CD4-positive, alpha-beta T cell treated with Interleukin-10 for 1 hour (primary cell): ENCODE measurements at regions not wholly inside any gene's neighbourhood (a gene's known extent, or its start where the extent isn't known, plus 50 kb on each side); places are given as distances from the start of the nearest gene placed in this dataset.
"Not testable (repeated sequence)": the region's sequence is repeated elsewhere in the genome, so short reads cannot be mapped to it uniquely, and the experiment has no call there.

ENCODE experiments used
- DNase-seq: peaks from one replicate; pipeline ENCODE4 v3.0.0-alpha.2; 2020

DNA sequence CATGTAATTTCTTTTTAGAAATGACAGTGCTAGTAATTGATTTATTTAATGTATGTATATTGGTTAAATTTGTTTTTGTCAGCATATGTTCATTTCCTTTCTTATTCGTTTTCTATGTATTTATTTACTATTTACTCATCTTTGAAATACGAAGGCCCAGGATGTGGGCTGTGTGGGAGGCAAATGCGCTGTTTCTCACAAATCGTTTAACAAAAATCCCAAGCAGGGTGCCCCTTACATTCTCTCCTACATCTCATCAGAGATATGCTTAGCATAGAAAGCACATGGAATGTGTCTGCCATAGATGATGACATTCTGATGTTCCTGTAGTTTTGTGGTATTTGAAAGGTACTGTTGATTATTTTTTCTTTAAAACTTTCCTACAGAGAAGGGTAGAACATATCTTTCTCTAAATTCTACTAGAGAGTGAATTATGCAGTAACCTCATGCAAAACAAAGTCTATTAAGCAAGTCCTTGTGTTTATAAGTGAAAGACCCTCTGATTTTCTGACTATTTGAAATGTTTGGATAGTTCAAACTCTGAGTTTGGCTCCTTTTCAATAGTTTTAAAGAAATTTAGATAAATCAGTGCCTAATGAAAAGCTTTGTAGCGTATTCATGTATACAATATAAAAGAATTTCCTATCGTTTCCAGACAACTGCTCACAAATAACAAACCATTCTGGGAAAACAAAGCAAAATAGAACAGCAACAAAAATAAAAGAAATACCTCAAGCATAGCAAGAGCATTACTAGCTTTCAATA, 111.1 kb upstream of the VGLL3 start:
- DNase-seq: no peak

DNA sequence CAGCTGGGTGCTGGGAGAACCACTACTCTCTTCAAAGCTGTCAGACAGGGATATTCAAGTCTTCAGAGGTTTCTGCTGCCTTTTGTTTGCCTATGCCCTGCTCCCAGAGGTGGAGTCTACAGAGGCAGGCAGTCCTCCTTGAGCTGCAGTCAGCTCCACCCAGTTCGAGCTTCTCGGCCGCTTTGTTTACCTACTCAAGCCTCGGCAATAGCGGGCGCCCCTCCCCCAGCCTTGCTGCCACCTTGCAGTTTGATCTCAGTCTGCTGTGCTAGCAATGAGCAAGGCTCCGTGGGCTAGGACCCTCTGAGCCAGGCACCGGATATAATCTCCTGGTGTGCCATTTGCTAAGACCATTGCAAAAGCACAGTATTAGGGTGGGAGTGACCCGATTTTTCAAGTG, 106.8 kb upstream of the VGLL3 start:
- DNase-seq: not testable (repeated sequence)

DNA sequence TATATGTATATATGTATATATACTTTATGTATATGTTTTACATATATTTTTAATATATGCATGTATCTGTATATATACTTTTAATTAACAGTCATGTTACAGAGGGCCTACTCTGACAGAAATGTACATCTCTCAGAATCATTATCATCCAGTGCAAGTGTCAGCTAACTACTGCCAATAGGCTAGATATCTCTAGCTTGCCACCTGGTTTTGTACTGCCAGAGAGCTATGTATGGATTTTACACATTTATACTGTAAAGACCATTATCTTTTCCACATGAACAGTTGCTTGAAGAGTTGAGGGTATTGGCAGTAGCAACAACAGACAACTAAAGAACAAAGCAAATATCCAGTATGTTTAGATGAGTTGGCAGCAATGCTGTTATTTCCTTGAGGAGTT, 99.7 kb upstream of the VGLL3 start:
- no peak for DNase-seq

DNA sequence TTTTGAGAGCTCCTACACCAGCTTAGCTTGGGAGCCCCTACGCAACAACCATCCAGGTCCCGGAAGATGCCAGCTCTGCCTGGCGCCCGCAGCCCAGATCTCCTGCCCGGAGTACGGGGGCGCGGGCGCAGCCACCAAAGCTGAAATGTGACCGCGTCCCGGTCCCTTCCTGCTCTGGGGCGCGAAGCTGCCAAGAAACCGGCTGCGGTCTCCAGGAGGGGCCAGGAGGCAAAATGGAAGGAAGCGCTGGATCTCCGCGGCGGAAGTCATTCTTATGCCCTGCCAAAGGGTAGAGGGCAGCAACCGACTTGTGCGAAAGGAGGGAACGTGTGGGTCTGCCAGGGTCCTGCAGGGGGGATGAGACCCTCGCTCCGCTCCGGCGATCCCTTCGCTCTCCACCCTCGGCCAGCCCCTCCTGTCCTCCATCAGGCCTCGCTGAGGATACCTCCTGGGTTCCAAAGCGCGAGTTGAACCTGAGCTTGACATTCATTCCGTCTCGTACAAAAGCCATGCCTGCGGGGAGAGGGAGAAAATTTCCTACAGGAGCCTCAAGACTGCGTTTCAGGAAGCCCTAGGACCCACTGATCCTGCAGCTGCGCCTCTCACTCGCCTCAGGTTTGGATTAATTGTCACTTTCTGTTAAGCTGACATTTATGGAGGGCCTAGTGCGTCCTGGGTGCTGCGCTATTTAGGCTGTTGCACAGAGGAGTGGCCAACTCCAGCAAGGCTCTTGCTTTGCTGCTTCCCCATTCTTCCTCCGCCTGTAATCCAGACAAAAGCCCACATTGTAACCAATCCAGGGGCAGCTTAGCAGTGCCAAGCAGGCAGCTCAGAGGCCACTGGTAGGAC, 98.3 kb upstream of the VGLL3 start:
- DNase-seq: no peak

DNA sequence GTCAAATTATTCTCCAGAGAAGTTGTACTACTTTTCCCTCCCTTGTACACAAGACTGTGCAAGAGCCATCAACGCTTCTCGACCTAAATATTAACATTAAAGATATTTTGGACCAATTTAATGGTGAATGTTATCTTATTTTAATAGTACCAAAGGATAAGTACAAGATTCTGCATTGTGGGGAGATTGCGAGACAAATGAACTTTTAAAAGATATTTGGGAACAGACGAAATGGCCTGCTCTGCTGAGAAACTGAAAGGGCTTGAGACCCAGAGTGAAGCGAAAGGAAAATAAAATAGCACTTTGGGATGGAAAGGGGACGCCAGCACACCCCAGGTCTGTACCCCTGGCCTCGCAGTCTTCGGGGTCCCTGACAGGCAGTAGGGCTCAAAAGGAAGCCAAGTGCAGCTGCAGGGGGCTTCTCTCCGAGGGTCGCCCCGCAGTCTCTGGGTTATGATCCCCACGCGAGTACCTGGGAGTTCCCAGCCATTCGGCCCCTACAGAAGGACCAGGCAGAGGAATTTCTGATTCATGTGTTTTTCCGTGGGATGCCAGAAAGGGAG, 97.6 kb upstream of the VGLL3 start:
- no peak for DNase-seq

DNA sequence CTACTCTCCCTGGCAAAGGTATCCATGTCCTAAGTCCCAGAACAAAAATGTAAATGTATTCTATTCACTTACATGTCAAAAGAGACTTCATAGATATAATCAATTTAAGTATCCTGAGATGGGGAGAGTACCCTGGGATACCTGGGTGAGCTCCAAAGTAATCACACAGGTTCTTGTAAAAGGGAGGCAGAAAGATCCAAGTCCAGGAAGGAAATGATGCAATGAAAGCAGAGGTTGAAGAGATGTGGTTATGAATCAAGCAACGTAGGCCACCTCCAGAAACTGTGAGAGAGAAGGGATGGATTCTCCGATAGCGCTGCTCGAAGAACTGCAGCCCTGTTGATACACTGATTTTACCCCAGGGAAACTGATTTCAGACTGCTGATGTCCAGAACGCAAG, 93.9 kb upstream of the VGLL3 start:
- no peak for DNase-seq

DNA sequence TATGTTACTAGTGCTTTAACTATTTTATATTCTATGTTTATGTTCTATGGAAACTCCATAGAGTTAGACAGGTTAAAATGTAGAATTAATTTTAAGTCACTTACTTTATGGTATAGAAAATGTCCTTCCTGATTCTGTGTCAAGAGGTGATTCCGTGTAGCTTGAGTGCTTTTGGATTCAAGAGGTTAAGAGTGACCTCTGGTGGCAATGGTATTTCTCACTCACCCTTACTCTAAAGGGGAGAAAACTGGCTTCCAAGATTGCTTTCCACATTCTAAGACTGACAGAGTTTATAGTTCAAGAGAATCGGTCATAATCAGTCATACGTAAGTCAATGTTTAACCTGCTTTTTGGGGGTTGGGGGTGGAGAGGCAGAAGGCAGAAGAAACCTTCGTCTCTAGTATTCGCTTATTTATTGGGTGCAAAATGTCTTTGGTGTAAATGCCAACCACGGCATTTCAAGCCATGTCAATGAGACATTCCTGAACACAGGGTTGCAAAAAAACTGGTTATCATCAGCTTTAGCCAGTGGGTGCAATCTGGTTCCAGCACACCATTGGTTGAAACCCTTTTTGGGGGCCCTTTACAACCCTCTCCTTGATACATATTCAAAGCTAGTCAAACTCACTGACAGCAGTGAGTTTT, 92.0 kb upstream of the VGLL3 start:
- DNase-seq: no peak

DNA sequence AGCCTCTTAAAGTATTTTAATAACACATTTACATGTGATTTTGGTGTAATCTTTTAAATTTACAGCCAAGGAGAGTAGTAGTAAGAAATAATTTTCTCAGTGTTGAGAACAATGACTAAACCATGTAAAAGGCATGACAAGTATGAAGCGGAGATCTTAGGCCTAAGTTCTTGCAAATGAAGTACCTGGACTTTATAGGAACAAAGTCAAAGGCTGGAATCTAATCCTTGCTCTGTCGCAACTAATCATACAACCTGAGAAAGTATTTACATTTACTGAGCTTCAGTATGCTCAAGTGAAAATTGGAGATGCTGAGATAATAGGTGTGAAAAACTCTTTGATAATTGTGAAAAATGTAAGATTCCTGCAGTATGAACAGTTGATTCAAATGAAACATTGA, 86.4 kb upstream of the VGLL3 start:
- DNase-seq: no peak

DNA sequence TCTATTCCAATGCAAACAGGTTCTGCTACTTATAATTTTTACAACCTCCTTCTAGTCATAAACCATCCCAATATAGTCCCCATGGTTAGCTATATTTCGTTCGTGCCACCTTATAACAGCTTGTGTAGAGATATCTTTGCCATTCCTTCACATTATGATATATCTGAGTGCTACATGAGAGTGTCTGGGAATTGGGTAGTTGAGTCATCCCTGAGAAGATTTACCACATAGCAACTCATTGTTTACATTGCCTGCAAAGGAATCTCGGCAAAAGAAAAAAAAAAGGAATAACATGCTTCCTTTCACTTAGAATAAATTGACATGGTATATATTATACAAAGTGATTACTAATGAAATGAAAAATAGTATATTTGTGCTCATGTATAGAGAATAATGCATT, 86.0 kb upstream of the VGLL3 start:
- no peak for DNase-seq

DNA sequence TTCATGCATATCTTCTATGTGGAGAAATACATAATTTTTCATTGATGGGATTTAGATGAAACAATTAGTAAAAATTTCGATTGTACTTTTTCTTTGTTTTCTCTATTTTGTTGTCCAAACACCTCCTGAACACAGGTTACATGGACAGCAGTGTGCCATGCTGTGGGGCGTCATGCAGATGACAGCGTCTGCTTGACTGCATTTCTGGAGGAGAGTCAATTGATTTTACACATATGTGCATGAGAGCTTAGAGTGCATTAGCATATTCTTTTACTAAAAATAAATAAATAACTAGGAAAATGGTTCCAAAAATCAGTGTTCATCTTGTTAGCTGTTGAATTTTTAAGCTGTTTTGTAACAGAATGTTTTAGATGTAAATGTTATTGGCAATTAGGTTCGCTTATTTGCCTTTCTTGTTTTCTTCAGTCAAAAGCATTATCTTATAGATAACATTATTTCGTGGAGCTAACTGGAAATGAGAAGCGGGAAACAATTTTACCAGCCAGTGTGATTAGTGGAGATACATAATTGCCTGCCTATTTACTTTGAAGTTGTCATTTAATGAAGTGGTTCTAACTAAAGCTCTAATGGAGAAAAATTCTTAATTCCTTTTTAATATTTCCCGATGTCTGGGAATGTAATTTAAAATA, 82.7 kb upstream of the VGLL3 start:
- no peak for DNase-seq

DNA sequence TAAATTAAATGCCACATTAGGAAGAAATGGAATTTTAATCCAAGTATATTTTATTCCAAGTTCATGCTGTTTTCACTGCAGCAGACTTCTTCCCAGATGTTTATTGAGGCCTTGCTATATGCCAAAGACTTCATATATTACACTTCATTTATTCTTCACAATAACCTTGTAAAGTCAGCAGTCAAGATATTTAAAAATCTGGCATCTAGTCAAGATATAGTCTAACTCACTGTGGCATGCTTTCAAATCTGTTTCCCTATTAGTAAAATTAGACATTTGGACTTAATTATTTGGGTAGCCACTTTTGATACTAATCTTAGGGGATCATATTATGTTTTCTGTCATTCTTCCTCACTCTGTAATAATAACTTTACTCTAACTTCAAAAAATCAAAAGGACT, 81.5 kb upstream of the VGLL3 start:
- DNase-seq: no peak

DNA sequence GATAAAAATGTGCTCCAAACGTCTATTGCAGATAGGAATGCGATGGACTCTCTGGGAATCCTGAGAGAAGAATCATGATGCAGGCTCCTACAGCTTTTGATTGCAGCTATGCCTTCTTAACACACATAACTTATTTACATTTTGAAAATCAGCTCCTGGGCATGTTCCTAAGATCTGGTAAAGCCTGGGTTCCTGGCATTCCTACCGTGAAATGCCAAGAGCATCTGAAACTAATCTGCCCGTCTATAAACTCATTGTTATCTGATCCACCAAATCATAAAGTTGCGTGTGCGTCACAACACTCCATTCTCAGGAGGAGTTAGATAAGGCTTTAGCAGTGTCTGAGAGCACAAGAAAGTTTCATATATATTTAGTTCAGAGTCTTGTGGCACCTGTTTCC, 79.0 kb upstream of the VGLL3 start:
- no peak for DNase-seq

DNA sequence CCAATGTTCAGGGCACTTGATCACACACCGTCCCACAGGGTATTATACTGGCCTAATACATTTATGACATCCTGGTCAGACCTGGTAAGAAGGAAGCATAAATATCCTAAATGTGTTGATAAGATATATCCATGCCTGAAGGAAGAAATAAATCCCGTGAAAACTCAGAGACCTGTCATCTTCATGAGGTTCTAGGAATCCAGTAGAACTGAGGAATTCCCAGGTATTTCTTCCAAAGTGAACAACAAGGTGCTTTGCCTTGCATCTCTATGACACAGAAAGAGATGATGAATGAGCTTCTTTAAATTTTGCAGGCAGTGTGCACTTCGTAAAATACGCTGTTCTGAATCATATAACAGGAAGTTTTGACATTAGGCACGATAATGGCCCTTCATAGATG, 78.1 kb upstream of the VGLL3 start:
- no peak for DNase-seq

DNA sequence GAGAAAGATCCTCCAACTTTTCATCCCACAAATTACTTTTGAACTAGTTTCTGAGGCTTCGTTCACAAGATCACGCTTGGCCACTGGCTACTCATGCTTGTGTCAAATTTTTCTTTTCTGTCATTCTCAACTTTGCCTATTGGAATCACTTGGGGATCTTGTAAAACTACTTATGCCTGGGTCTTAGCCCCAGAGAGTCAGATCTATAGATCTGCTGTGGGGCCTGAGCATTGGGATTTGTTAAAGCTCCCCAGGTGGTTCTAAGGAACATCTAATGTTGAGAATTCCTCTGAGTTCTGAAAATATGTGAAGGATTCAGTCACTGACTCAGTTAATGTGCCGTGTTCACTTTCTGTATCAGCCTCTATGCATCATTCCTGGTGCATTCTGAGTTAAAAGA, 71.7 kb upstream of the VGLL3 start:
- no peak for DNase-seq

DNA sequence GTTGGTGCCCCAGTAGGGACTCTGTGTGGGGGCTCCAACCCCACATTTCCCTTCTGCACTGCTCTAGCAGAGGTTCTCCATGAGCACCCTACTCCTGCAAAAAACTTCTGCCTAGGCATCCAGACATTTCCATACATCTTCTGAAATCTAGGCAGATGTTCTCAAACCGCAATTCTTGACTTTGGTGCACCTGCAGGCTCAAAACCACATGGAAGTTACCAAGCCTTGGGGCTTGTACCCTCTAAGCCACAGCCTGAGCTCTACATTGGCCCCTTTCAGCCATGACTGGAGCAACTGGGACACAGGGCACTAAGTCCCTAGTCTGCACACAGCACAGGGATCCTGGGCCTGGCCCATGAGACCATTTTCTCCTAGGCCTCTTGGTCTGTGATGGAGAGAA, 66.5 kb upstream of the VGLL3 start:
- no peak for DNase-seq

DNA sequence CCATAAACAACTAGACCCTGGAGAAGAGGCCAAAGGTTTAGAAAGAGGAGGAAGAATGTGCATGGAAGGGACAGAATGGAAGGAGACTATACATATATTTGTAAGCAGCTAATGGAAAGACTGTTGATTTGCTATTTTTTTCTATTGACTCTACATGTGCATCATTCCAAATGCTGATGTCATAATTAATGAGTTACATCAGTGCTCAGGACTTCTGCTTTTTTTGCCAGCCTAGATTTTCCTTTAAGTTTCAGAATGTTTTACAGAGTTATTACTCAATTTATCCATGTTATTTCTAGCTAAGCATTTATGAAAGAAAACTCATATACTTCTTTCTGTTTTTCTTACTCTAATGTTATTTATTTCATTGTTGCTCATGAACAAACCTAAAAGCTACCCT, 62.6 kb upstream of the VGLL3 start:
- no peak for DNase-seq

DNA sequence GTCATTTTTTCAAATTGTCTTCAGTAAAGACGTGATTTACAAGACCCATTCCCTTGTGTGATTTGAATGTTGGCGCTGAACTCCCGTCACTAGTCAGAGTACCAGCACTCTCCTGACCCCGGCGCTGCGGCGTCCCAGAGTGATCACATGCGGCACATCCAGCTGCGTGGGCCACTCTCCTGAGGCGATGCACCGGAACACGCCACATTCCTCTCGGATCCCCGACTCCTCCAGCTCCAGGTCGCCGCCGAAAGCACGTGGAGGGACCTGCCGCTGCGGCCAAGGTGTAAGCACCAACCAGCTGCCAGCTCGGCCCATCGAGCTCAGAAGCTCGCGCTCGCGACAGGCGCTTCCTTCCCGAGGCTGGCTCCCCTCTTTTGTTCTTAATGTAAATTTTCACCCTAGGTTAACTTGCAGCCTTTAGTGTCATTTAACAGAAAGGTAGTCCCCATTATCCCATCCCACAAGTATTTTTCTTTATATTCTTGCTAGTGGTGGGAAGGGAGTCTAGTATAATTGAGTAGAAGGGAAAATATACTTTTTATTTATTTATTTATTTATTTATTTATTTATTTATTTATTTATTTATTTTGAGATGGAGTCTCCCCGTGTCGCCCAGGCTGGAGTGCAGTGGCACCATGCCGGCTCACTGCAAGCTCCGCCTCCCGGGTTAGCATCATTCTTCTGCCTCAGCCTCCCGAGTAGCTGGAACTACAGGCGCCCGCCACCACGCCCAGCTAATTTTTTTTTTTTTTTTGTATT, 61.7 kb upstream of the VGLL3 start:
- DNase-seq: no peak

DNA sequence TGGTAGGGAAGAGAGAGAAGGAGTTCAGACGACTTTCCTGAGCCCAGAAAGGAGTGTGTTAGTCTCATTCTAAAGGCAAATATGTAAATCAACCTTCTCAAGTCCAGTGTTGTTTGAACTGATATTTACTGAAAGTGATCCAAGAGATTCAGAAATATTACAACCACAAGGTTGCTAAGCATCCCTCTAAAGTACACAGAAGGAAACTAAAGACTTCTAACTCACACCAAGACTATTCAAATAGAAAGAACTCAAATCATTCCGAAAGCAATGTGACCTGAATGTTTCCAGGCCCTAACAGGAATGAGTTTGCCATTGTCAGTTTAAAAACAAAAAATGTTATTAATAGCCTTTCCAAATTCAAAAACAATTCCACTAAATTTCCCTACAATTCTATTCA, 56.9 kb upstream of the VGLL3 start:
- DNase-seq: no peak

DNA sequence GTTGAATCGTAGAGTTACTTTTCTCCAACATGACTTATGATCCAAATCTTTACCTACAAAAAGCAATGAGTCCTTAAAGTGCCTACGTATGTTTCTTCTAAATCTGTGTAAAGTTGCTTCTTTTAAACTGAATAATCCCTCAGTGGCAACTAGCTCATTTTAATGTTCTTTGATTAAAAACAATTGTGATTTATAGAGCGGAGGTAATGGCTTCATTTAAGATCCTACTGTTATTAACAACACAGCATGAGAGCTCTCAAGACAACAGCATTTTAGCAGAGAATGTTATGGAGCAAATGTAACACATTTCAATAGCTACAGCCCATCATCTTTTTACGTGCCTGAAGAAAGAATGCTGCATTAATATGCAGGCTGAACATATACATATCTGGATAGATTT, 55.3 kb upstream of the VGLL3 start:
- DNase-seq: no peak

DNA sequence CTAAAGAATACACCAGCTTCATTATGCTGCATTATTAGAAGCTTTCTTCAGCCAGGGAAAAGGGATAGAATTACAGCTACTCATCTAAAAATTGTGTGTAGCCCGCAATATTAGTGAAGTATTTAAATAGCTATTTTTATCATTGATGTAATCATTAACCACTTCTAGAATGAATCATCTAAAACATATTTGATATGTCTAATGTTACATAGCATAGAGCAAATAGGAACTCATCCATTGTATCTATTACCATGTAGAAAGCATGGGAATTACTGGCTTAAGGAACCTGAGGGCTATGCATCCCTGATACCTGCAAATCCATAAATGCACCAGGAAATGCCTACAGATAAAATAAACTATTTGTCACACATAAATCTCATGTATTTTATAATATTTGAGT, 54.5 kb upstream of the VGLL3 start:
- no peak for DNase-seq

DNA sequence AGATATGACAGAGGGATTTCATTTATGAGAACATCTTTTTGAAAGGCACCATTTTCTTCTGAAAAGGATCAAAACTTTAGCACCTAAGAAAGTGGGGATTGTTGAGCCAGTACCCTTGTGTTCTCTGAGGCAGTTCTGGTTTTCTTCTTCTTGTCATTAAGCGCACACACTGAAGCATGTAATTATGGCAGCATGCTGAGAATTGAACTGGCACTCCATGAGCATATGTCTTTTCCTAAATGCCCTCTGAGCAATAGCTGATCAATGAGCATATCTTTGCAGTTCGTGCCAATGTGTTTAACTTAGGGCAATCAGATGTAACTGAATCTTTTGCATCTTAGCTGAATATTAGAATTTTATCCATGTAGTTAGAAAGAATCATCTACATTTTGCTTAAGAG, 53.9 kb upstream of the VGLL3 start:
- no peak for DNase-seq

DNA sequence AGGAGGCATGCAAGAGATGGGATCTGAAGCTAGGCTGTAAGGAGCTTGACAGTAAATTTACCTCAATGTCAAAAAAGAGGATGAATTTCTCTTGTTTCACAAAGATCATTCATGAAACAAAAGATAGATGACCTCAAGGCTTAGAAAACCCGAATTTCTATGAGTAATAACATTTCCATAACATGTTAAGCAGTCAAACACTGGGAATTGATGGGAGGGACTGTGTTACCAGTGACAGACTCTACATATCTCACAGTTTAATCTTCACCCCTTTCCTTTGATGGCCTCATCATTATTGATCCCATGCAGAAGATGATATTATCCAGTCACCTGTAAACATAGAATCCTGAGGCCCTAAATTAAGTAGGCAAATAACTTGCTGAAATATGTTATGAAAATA, 53.5 kb upstream of the VGLL3 start:
- no peak for DNase-seq
